Endodermal cell (in vitro differentiated cells): ENCODE measurements at regions not wholly inside any gene's neighbourhood (a gene's known extent, or its start where the extent isn't known, plus 50 kb on each side); places are given as distances from the start of the nearest gene placed in this dataset.

Experiments
- DNase-seq: peaks from one replicate; pipeline ENCODE4 v3.0.0-alpha.2; 2017
- H3K27ac ChIP-seq: 2 replicates; pipeline ENCODE4 v1.5.1; 2013; ENCODE audit warnings: mild to moderate bottlenecking, low read depth, low read length, moderate library complexity
- H3K27me3 ChIP-seq: 2 replicates; pipeline ENCODE4 v1.6.1; 2013; ENCODE audit warnings: mild to moderate bottlenecking, low read length, moderate library complexity; ENCODE audit not compliant: insufficient read depth, control insufficient read depth, poor library complexity, severe bottlenecking
- H3K36me3 ChIP-seq: 2 replicates; pipeline ENCODE4 v1.7.0; 2013; ENCODE audit warnings: mild to moderate bottlenecking, low read length, moderate library complexity; ENCODE audit not compliant: control insufficient read depth, insufficient read depth
- H3K4me1 ChIP-seq: one replicate; pipeline ENCODE4 v1.7.0; 2013; ENCODE audit warnings: low read length; ENCODE audit not compliant: control insufficient read depth, insufficient read depth
- H3K4me3 ChIP-seq: 2 replicates; pipeline ENCODE4 v1.5.1; 2013; ENCODE audit warnings: mild to moderate bottlenecking, low read length, moderate library complexity
- H3K9ac ChIP-seq: 2 replicates; pipeline ENCODE4 v1.6.1; 2013; ENCODE audit warnings: mild to moderate bottlenecking, low read length, moderate library complexity; ENCODE audit not compliant: poor library complexity, severe bottlenecking; ENCODE audit errors: extremely low read depth
- H3K9me3 ChIP-seq: 2 replicates; pipeline ENCODE4 v1.6.1; 2013; ENCODE audit warnings: mild to moderate bottlenecking, low read length, moderate library complexity; ENCODE audit not compliant: control insufficient read depth
- H3K27ac Mint-ChIP-seq: 2 replicates; pipeline ENCODE4 v1.8.0; 2020; ENCODE audit warnings: mixed read lengths
- H3K27me3 Mint-ChIP-seq: 2 replicates; pipeline ENCODE4 v1.8.0; 2021; ENCODE audit warnings: mild to moderate bottlenecking, mixed read lengths; ENCODE audit not compliant: insufficient read depth
- H3K36me3 Mint-ChIP-seq: 2 replicates; pipeline ENCODE4 v1.8.0; 2020; ENCODE audit warnings: low read depth, mixed read lengths
- H3K4me1 Mint-ChIP-seq: 2 replicates; pipeline ENCODE4 v1.8.0; 2020; ENCODE audit warnings: mixed read lengths
- H3K4me3 Mint-ChIP-seq: 2 replicates; pipeline ENCODE4 v1.8.0; 2020; ENCODE audit warnings: mild to moderate bottlenecking, moderate library complexity, mixed read lengths
- H3K9me3 Mint-ChIP-seq: 2 replicates; pipeline ENCODE4 v1.8.0; 2020; ENCODE audit warnings: mild to moderate bottlenecking, mixed read lengths
- CTCF ChIP-seq: fragments of 200-600 bp; sonication (generic); conservative IDR thresholded peaks from 2 replicates; pipeline ENCODE4 v1.5.0; 2021; ENCODE audit warnings: antibody characterized with exemption, mild to moderate bottlenecking
- WGBS, 2 experiments: methylation state at CpG; one replicate each; pipeline versions ENCODE4 v1.1.5 to v1.1.7; 2013; ENCODE audit warnings: missing lambda C conversion rate in 2 of 2, mixed read lengths in 1 of 2; ENCODE audit not compliant: insufficient coverage in 1 of 2, insufficient read length in 1 of 2; 5-methylcytosine and 5-hydroxymethylcytosine counted together

- Histone ChIP-seq H3K36me3 (no peaks in the 10 kb centered on the region), H3K27ac (no peak overlapping the region), H3K4me1 (no peaks in the 10 kb centered on the region), H3K27me3 (peaks cover 5% of the 10 kb centered on the region), H3K4me3 (no peak overlapping the region), H3K9ac (no peak overlapping the region), H3K9me3 (no peaks in the 10 kb centered on the region)
- Mint-ChIP-seq H3K27me3 (peaks cover 52% of the 10 kb centered on the region), H3K36me3 (no peaks in the 10 kb centered on the region), H3K4me1 (peaks cover 5% of the 10 kb centered on the region), H3K9me3 (no peaks in the 10 kb centered on the region), H3K4me3 (no peak overlapping the region), H3K27ac (no peak overlapping the region)
- no peak for DNase-seq
- WGBS, 2 experiments, result 94% methylated on average over 5 of the region's 5 CpGs
- no peak for TF ChIP-seq CTCF
Observed at GRCh38 chr11:133718831-133719230, 126.5 kb downstream of the SPATA19 start.

- peaks cover 58% of the 10 kb centered on the region for H3K27me3 Mint-ChIP-seq
- Histone ChIP-seq H3K9ac (no peak overlapping the region), H3K27ac (no peak overlapping the region), H3K4me1 (no peaks in the 10 kb centered on the region), H3K36me3 (no peaks in the 10 kb centered on the region), H3K27me3 (peaks cover 11% of the 10 kb centered on the region), H3K4me3 (no peak overlapping the region), H3K9me3 (no peaks in the 10 kb centered on the region)
- DNase-seq, result no peak
- H3K36me3 Mint-ChIP-seq, result no peaks in the 10 kb centered on the region
- 88 to 89% methylated on average over 4 to 7 of the region's 7 CpGs for WGBS, 2 experiments
- TF ChIP-seq CTCF, result no peak
- H3K27ac Mint-ChIP-seq, result no peak overlapping the region
- H3K4me1 Mint-ChIP-seq, result peaks cover 5% of the 10 kb centered on the region
- no peak overlapping the region for H3K4me3 Mint-ChIP-seq
- no peaks in the 10 kb centered on the region for H3K9me3 Mint-ChIP-seq
Observed at GRCh38 chr11:133718238-133718637, 127.1 kb downstream of the SPATA19 start.

- Mint-ChIP-seq H3K9me3 (no peaks in the 10 kb centered on the region), H3K4me1 (peaks cover 5% of the 10 kb centered on the region), H3K4me3 (no peak overlapping the region), H3K36me3 (no peaks in the 10 kb centered on the region), H3K27ac (no peak overlapping the region), H3K27me3 (peaks cover 63% of the 10 kb centered on the region)
- H3K9ac ChIP-seq, result no peak overlapping the region
- H3K4me1 ChIP-seq, result peaks cover 2% of the 10 kb centered on the region
- no peaks in the 10 kb centered on the region for H3K9me3 ChIP-seq
- 96 to 99% methylated on average over 3 to 6 of the region's 7 CpGs for WGBS, 2 experiments
- no peak overlapping the region for H3K27ac ChIP-seq
- peaks cover 12% of the 10 kb centered on the region for H3K27me3 ChIP-seq
- TF ChIP-seq CTCF, result no peak
- H3K36me3 ChIP-seq, result no peaks in the 10 kb centered on the region
- no peak overlapping the region for H3K4me3 ChIP-seq
- no peak for DNase-seq
Observed at GRCh38 chr11:133716602-133717001, 128.7 kb downstream of the SPATA19 start.
